GM21723 (cell line): ENCODE measurements at regions not wholly inside any gene's neighbourhood (a gene's known extent, or its start where the extent isn't known, plus 50 kb on each side); places are given as distances from the start of the nearest gene placed in this dataset.

Source experiments
- ATAC-seq: cut with Tn5 transposase; IDR thresholded peaks from one replicate; pipeline ENCODE4 v1.9.1; 2021; ENCODE audit warnings: mild to moderate bottlenecking, moderate library complexity; ENCODE audit not compliant: unreplicated experiment

GRCh38 chr18:77969972-77970371 is 720.3 kb downstream of the GALR1 start:
- ATAC-seq, result no peak

GRCh38 chr18:77970814-77971213 is 721.2 kb downstream of the GALR1 start:
- no peak for ATAC-seq

GRCh38 chr18:77973745-77974144 is 724.1 kb downstream of the GALR1 start:
- ATAC-seq, result no peak

- ATAC-seq, result no peak
Measured at GRCh38 chr18:77974329-77974728, 724.7 kb downstream of the GALR1 start.

- no peak for ATAC-seq
Measured at GRCh38 chr18:77977331-77977730, 727.7 kb downstream of the GALR1 start.

GRCh38 chr18:77980275-77980674 is 730.6 kb downstream of the GALR1 start:
- ATAC-seq, result no peak

- no peak for ATAC-seq
Measured at GRCh38 chr18:77981874-77982273, 732.2 kb downstream of the GALR1 start.

- ATAC-seq, result no peak
Measured at GRCh38 chr18:77983270-77983669, 733.6 kb downstream of the GALR1 start.

GRCh38 chr18:77984178-77984577 is 734.5 kb downstream of the GALR1 start:
- no peak for ATAC-seq

- no peak for ATAC-seq
Measured at GRCh38 chr18:77984833-77985232, 735.2 kb downstream of the GALR1 start.

- ATAC-seq, result no peak
Measured at GRCh38 chr18:77985526-77986281, 736.1 kb downstream of the GALR1 start.

- no peak for ATAC-seq
Measured at GRCh38 chr18:77990131-77990530, 740.5 kb downstream of the GALR1 start.

GRCh38 chr18:77990901-77991300 is 741.3 kb downstream of the GALR1 start:
- no peak for ATAC-seq

GRCh38 chr18:77992057-77992456 is 742.4 kb downstream of the GALR1 start:
- no peak for ATAC-seq

GRCh38 chr18:77993188-77993981 is 743.7 kb downstream of the GALR1 start:
- ATAC-seq, result no peak

- no peak for ATAC-seq
Measured at GRCh38 chr18:77995593-77995992, 745.9 kb downstream of the GALR1 start.

GRCh38 chr18:77996737-77997136 is 747.1 kb downstream of the GALR1 start:
- ATAC-seq, result no peak

- ATAC-seq, result no peak
Measured at GRCh38 chr18:78001811-78002210, 752.2 kb downstream of the GALR1 start.

GRCh38 chr18:78006006-78006773 is 756.5 kb downstream of the GALR1 start:
- no peak for ATAC-seq

GRCh38 chr18:78006774-78007260 is 757.2 kb downstream of the GALR1 start:
- no peak for ATAC-seq

GRCh38 chr18:78010363-78010762 is 760.7 kb downstream of the GALR1 start:
- ATAC-seq, result no peak
